IMR-90 (cell line): ENCODE measurements at regions not wholly inside any gene's neighbourhood (a gene's known extent, or its start where the extent isn't known, plus 50 kb on each side); places are given as distances from the start of the nearest gene placed in this dataset.

Experiments
- ATAC-seq: fragments of 200-7000 bp; cut with Tn5 transposase; 2 replicates; pipeline ENCODE4 v1.9.1; 2020; ENCODE audit warnings: low read depth, mild to moderate bottlenecking, moderate library complexity
- BruUV-seq: library from RNA; stranded (reverse); fragments of 400-500 nt; replicated peaks from 2 replicates; lab custom pipeline; 2021; lab: Mats Ljungman, UMichigan
- CTCF ChIA-PET: fragments of 300-600 bp; formaldehyde crosslinking; extraction: SDS; loops from one replicate; lab custom pipeline; 2021; ENCODE audit warnings: antibody characterized with exemption; lab: Yijun Ruan, JAX
- POLR2A ChIA-PET: fragments of 300-600 bp; sonication (Branson Sonifier 250); formaldehyde crosslinking; loops from one replicate; lab custom pipeline; 2022; ENCODE audit warnings: antibody characterized with exemption; ENCODE audit not compliant: unreplicated experiment; lab: Charles Lee
- DNase-seq: peaks from one replicate; pipeline ENCODE4 v3.0.0; 2013
- H2AFZ ChIP-seq: replicated peaks from 2 replicates; pipeline ENCODE3; 2013; ENCODE audit warnings: low read length, mild to moderate bottlenecking; ENCODE audit not compliant: poor library complexity
- H2AK5ac ChIP-seq: 2 replicates; pipeline ENCODE4 v1.6.1; 2013; ENCODE audit warnings: low read depth, low read length, inconsistent platforms
- H2AK9ac ChIP-seq: replicated peaks from 2 replicates; pipeline ENCODE3; 2013; ENCODE audit warnings: mild to moderate bottlenecking, low read depth, low read length, moderate library complexity; ENCODE audit not compliant: poor library complexity
- H2BK120ac ChIP-seq: 2 replicates; pipeline ENCODE4 v1.6.1; 2013; ENCODE audit warnings: low read depth, low read length, inconsistent platforms
- H2BK15ac ChIP-seq: 3 replicates; pipeline ENCODE4 v1.6.1; 2013; ENCODE audit warnings: low read depth, low read length, inconsistent platforms
- H2BK20ac ChIP-seq: 2 replicates; pipeline ENCODE4 v1.6.1; 2013; ENCODE audit warnings: low read depth, mild to moderate bottlenecking, inconsistent platforms, low read length, moderate library complexity
- H2BK5ac ChIP-seq: 2 replicates; pipeline ENCODE4 v1.6.1; 2013; ENCODE audit warnings: mild to moderate bottlenecking, low read depth, low read length, inconsistent platforms; ENCODE audit not compliant: poor library complexity, severe bottlenecking
- H3K14ac ChIP-seq: replicated peaks from 2 replicates; pipeline ENCODE4 v1.6.1; 2013; ENCODE audit warnings: low read depth, low read length, inconsistent platforms
- H3K18ac ChIP-seq: 2 replicates; pipeline ENCODE4 v1.6.1; 2013; ENCODE audit warnings: low read depth, low read length, control low read depth
- H3K23ac ChIP-seq: 2 replicates; pipeline ENCODE4 v1.6.1; 2013; ENCODE audit warnings: low read depth, low read length, inconsistent platforms
- H3K27ac ChIP-seq: 2 replicates; pipeline ENCODE4 v1.5.1; 2013; ENCODE audit warnings: mild to moderate bottlenecking, control low read depth, low read length; ENCODE audit not compliant: insufficient read depth
- H3K27me3 ChIP-seq: 2 replicates; pipeline ENCODE4 v1.6.1; 2013; ENCODE audit warnings: low read length; ENCODE audit not compliant: control insufficient read depth, insufficient read depth
- H3K36me3 ChIP-seq: 2 replicates; pipeline ENCODE4 v1.6.1; 2013; ENCODE audit warnings: low read length, mixed read lengths; ENCODE audit not compliant: control insufficient read depth, insufficient read depth
- H3K4ac ChIP-seq: 2 replicates; pipeline ENCODE4 v1.6.1; 2013; ENCODE audit warnings: low read depth, low read length, inconsistent platforms
- H3K4me1 ChIP-seq: 2 replicates; pipeline ENCODE4 v1.6.1; 2013; ENCODE audit warnings: low read length, mixed read lengths; ENCODE audit not compliant: control insufficient read depth, insufficient read depth
- H3K4me2 ChIP-seq: 2 replicates; pipeline ENCODE4 v1.6.1; 2013; ENCODE audit warnings: low read depth, mild to moderate bottlenecking, control low read depth, low read length, moderate library complexity
- H3K4me3 ChIP-seq: 2 replicates; pipeline ENCODE4 v1.5.1; 2013; ENCODE audit warnings: low read depth, mild to moderate bottlenecking, control low read depth, low read length, moderate library complexity; ENCODE audit not compliant: insufficient read depth
- H3K56ac ChIP-seq: 2 replicates; pipeline ENCODE4 v1.6.1; 2013; ENCODE audit warnings: low read length, inconsistent platforms; ENCODE audit not compliant: insufficient read depth; ENCODE audit errors: extremely low read depth
- H3K79me1 ChIP-seq, 2 experiments: 2 replicates each; pipeline ENCODE4 v1.6.1; 2013; ENCODE audit warnings: low read length in 2 of 2, inconsistent platforms in 1 of 2, low read depth in 1 of 2
- H3K9ac ChIP-seq: 2 replicates; pipeline ENCODE4 v1.6.1; 2013; ENCODE audit warnings: low read depth, low read length, control low read depth
- H3K9me1 ChIP-seq: 2 replicates; pipeline ENCODE4 v1.6.1; 2013; ENCODE audit warnings: low read length, inconsistent platforms; ENCODE audit not compliant: insufficient read depth
- H3K9me3 ChIP-seq: 2 replicates; pipeline ENCODE4 v1.6.1; 2013; ENCODE audit warnings: low read length; ENCODE audit not compliant: control insufficient read depth, insufficient read depth
- H4K20me1 ChIP-seq: 2 replicates; pipeline ENCODE4 v1.6.1; 2013; ENCODE audit warnings: low read length, inconsistent platforms; ENCODE audit not compliant: insufficient read depth
- H4K5ac ChIP-seq: 2 replicates; pipeline ENCODE4 v1.6.1; 2013; ENCODE audit warnings: mild to moderate bottlenecking, low read depth, low read length, control low read depth
- H4K8ac ChIP-seq, 2 experiments: 2 replicates each; pipeline ENCODE4 v1.6.1; 2013; ENCODE audit warnings: low read depth in 2 of 2, low read length in 2 of 2, control low read depth in 1 of 2, inconsistent platforms in 1 of 2
- H4K91ac ChIP-seq: 2 replicates; pipeline ENCODE4 v1.6.1; 2013; ENCODE audit warnings: low read depth, low read length, inconsistent platforms; ENCODE audit not compliant: insufficient read depth
- NFE2L2 ChIP-seq: fragments of 150-350 bp; IDR thresholded peaks from 2 replicates; pipeline ENCODE4 v1.6.1; 2016; ENCODE audit warnings: low read depth, mild to moderate bottlenecking, low read length
- WGBS, 2 experiments: methylation state at CpG; one replicate each; pipeline versions ENCODE4 v1.1.5 to v1.1.7; 2013; ENCODE audit warnings: missing lambda C conversion rate in 2 of 2; ENCODE audit not compliant: insufficient read length in 1 of 2; ENCODE audit errors: extremely low coverage in 2 of 2; 5-methylcytosine and 5-hydroxymethylcytosine counted together
- dilution Hi-C: fragments of 300-500 bp; cut with HindIII; formaldehyde crosslinking; loops from one replicate; pipeline ENCODE4 v1.14.3; 2018; ENCODE audit warnings: low sequenced_read_pairs; ENCODE audit not compliant: unreplicated experiment
- in situ Hi-C: fragments of 300-500 bp; cut with MboI; formaldehyde crosslinking; loops from 3 replicates; pipeline ENCODE4 v1.14.3; 2019; ENCODE audit warnings: low sequenced_read_pairs, inconsistent platforms, mixed read lengths
- intact Hi-C: fragments of 100-400 bp; cut with micrococcal nuclease; formaldehyde crosslinking; loops from 2 replicates; pipeline ENCODE4 v1.10.0; 2022

DNA sequence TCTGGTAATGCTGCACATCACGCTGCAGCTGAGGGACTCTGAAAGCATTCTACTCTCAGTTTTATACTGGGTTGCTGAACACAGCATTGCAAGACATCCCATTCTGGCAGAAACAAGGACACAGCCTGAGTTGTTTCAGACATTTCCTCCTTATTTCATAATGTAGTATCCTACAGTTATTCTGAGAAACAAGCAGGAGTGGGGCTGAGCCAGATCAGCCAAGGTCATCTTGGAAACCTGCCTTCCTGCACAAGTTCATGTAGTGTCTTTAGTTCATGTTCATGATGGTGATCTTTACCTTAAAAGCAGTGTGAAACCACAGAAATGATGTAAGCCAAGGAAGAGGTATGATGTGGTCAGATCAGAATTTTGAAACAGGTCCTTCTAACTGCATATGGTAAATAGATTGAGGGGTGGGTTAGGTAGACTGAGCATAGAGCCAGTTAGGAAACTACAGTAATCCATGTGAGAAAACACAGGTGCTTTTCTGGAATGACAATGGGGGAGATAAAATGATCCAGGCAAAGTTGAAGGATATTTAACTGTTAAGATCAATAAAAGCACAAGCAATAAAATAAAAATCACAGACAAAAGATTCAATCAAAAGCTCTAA lies 1686.8 kb downstream of the LRRC4C start:
- CTCF ChIA-PET = no interaction called here
- BruUV-seq = no TSS peak
- H3K4me2 ChIP-seq = no peak overlapping the region
- H4K8ac ChIP-seq = no peak overlapping the region
- no peak overlapping the region for H3K27ac ChIP-seq
- no peak overlapping the region for H3K18ac ChIP-seq
- no peak overlapping the region for H2BK20ac ChIP-seq
- no peak overlapping the region for H3K4me3 ChIP-seq
- H3K9ac ChIP-seq = no peak overlapping the region
- intact Hi-C loops (no loop called here), in situ Hi-C loops (no loop called here), dilution Hi-C loops (no loop called here)
- POLR2A ChIA-PET = no interaction called here
- no peaks in the 10 kb centered on the region for H3K9me3 ChIP-seq
- no peak overlapping the region for H4K5ac ChIP-seq
- DNase-seq (no peak), ATAC-seq (no peak)
- no peaks in the 10 kb centered on the region for H3K4me1 ChIP-seq
- H3K23ac ChIP-seq = no peak overlapping the region
- no peak overlapping the region for H2AK5ac ChIP-seq
- H4K91ac ChIP-seq = no peak overlapping the region
- no CpG with 5 or more reads among the region's 1 CpG for WGBS, 2 experiments
- H2BK15ac ChIP-seq = no peak overlapping the region
- no peak overlapping the region for H2AK9ac ChIP-seq
- H3K36me3 ChIP-seq = no peaks in the 10 kb centered on the region
- H3K9me1 ChIP-seq = no peaks in the 10 kb centered on the region
- H3K14ac ChIP-seq = no peak overlapping the region
- no peak for TF ChIP-seq NFE2L2
- no peaks in the 10 kb centered on the region for H3K79me1 ChIP-seq
- H4K20me1 ChIP-seq = no peaks in the 10 kb centered on the region
- no peak overlapping the region for H2BK120ac ChIP-seq
- no peak overlapping the region for H2BK5ac ChIP-seq
- H3K27me3 ChIP-seq = no peaks in the 10 kb centered on the region
- no peak overlapping the region for H2AFZ ChIP-seq
- no peak overlapping the region for H3K56ac ChIP-seq
- H3K4ac ChIP-seq = no peak overlapping the region
